Body of pancreas (tissue), 4 donors: ENCODE measurements at regions not wholly inside any gene's neighbourhood (a gene's known extent, or its start where the extent isn't known, plus 50 kb on each side); places are given as distances from the start of the nearest gene placed in this dataset.

Source experiments
- POLR2A ChIP-seq, 3 donors: fragments of 450-650 bp; IDR thresholded peaks; one replicate each; pipeline ENCODE4 v1.6.1; 2016; ENCODE audit warnings: antibody characterized with exemption in 3 of 3, mild to moderate bottlenecking in 2 of 3
- TF ChIP-seq, protein P1 (sequence below), 7 experiments: fragments of 450-650 bp in 4 of 7; fragments of 200-600 bp in 3 of 7; sonication (generic) in 3 of 7; IDR thresholded peaks; one replicate each; pipeline ENCODE4 v1.5.1; 2016 to 2019; ENCODE audit warnings: antibody characterized with exemption in 7 of 7

DNA sequence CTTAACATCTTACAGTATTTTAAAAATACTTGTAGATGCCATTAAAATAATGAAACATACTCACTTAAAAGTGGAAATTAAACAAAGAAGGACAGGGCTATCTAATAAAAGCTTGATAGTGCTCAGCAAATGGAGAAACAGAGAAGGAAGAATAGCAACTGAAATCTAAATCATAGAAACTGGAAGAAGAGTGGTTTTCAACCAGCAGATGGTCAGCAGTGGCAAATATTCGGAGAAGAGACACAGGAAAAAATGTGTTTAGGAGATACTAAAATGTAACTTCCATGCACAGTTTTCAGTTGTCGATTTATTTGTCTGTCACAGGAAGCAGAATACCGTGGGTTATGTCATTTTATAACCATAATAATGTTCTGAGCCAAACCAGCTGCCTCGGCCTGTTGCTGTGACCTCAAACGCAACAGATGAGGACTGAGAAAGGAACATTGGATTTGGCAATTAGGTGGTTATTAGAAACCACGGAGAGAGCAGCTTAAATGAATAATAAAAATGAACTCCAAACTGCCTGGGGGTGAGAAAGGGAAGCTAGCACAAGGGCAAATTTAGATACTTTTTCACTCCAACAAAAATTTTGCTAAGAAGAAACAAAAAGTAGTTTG lies 246.6 kb upstream of the KCNMB2 start:
- TF ChIP-seq, protein P1, sequence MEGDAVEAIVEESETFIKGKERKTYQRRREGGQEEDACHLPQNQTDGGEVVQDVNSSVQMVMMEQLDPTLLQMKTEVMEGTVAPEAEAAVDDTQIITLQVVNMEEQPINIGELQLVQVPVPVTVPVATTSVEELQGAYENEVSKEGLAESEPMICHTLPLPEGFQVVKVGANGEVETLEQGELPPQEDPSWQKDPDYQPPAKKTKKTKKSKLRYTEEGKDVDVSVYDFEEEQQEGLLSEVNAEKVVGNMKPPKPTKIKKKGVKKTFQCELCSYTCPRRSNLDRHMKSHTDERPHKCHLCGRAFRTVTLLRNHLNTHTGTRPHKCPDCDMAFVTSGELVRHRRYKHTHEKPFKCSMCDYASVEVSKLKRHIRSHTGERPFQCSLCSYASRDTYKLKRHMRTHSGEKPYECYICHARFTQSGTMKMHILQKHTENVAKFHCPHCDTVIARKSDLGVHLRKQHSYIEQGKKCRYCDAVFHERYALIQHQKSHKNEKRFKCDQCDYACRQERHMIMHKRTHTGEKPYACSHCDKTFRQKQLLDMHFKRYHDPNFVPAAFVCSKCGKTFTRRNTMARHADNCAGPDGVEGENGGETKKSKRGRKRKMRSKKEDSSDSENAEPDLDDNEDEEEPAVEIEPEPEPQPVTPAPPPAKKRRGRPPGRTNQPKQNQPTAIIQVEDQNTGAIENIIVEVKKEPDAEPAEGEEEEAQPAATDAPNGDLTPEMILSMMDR (IDR thresholded peaks at IDR 0.05), result no peak
- TF ChIP-seq POLR2A (IDR thresholded peaks at IDR 0.05), result no peak
